IMR-90 (cell line): ENCODE measurements at regions not wholly inside any gene's neighbourhood (a gene's known extent, or its start where the extent isn't known, plus 50 kb on each side); places are given as distances from the start of the nearest gene placed in this dataset.

Source experiments
- ATAC-seq: fragments of 200-7000 bp; cut with Tn5 transposase; 2 replicates; pipeline ENCODE4 v1.9.1; 2020; ENCODE audit warnings: low read depth, mild to moderate bottlenecking, moderate library complexity
- BruUV-seq: library from RNA; stranded (reverse); fragments of 400-500 nt; replicated peaks from 2 replicates; lab custom pipeline; 2021; lab: Mats Ljungman, UMichigan
- CTCF ChIA-PET: fragments of 300-600 bp; formaldehyde crosslinking; extraction: SDS; loops from one replicate; lab custom pipeline; 2021; ENCODE audit warnings: antibody characterized with exemption; lab: Yijun Ruan, JAX
- POLR2A ChIA-PET: fragments of 300-600 bp; sonication (Branson Sonifier 250); formaldehyde crosslinking; loops from one replicate; lab custom pipeline; 2022; ENCODE audit warnings: antibody characterized with exemption; ENCODE audit not compliant: unreplicated experiment; lab: Charles Lee
- DNase-seq: peaks from one replicate; pipeline ENCODE4 v3.0.0; 2013
- H2AFZ ChIP-seq: replicated peaks from 2 replicates; pipeline ENCODE3; 2013; ENCODE audit warnings: low read length, mild to moderate bottlenecking; ENCODE audit not compliant: poor library complexity
- H2AK5ac ChIP-seq: 2 replicates; pipeline ENCODE4 v1.6.1; 2013; ENCODE audit warnings: low read depth, low read length, inconsistent platforms
- H2AK9ac ChIP-seq: replicated peaks from 2 replicates; pipeline ENCODE3; 2013; ENCODE audit warnings: mild to moderate bottlenecking, low read depth, low read length, moderate library complexity; ENCODE audit not compliant: poor library complexity
- H2BK120ac ChIP-seq: 2 replicates; pipeline ENCODE4 v1.6.1; 2013; ENCODE audit warnings: low read depth, low read length, inconsistent platforms
- H2BK15ac ChIP-seq: 3 replicates; pipeline ENCODE4 v1.6.1; 2013; ENCODE audit warnings: low read depth, low read length, inconsistent platforms
- H2BK20ac ChIP-seq: 2 replicates; pipeline ENCODE4 v1.6.1; 2013; ENCODE audit warnings: low read depth, mild to moderate bottlenecking, inconsistent platforms, low read length, moderate library complexity
- H2BK5ac ChIP-seq: 2 replicates; pipeline ENCODE4 v1.6.1; 2013; ENCODE audit warnings: mild to moderate bottlenecking, low read depth, low read length, inconsistent platforms; ENCODE audit not compliant: poor library complexity, severe bottlenecking
- H3K14ac ChIP-seq: replicated peaks from 2 replicates; pipeline ENCODE4 v1.6.1; 2013; ENCODE audit warnings: low read depth, low read length, inconsistent platforms
- H3K18ac ChIP-seq: 2 replicates; pipeline ENCODE4 v1.6.1; 2013; ENCODE audit warnings: low read depth, low read length, control low read depth
- H3K23ac ChIP-seq: 2 replicates; pipeline ENCODE4 v1.6.1; 2013; ENCODE audit warnings: low read depth, low read length, inconsistent platforms
- H3K27ac ChIP-seq: 2 replicates; pipeline ENCODE4 v1.5.1; 2013; ENCODE audit warnings: mild to moderate bottlenecking, control low read depth, low read length; ENCODE audit not compliant: insufficient read depth
- H3K27me3 ChIP-seq: 2 replicates; pipeline ENCODE4 v1.6.1; 2013; ENCODE audit warnings: low read length; ENCODE audit not compliant: control insufficient read depth, insufficient read depth
- H3K36me3 ChIP-seq: 2 replicates; pipeline ENCODE4 v1.6.1; 2013; ENCODE audit warnings: low read length, mixed read lengths; ENCODE audit not compliant: control insufficient read depth, insufficient read depth
- H3K4ac ChIP-seq: 2 replicates; pipeline ENCODE4 v1.6.1; 2013; ENCODE audit warnings: low read depth, low read length, inconsistent platforms
- H3K4me1 ChIP-seq: 2 replicates; pipeline ENCODE4 v1.6.1; 2013; ENCODE audit warnings: low read length, mixed read lengths; ENCODE audit not compliant: control insufficient read depth, insufficient read depth
- H3K4me2 ChIP-seq: 2 replicates; pipeline ENCODE4 v1.6.1; 2013; ENCODE audit warnings: low read depth, mild to moderate bottlenecking, control low read depth, low read length, moderate library complexity
- H3K4me3 ChIP-seq: 2 replicates; pipeline ENCODE4 v1.5.1; 2013; ENCODE audit warnings: low read depth, mild to moderate bottlenecking, control low read depth, low read length, moderate library complexity; ENCODE audit not compliant: insufficient read depth
- H3K56ac ChIP-seq: 2 replicates; pipeline ENCODE4 v1.6.1; 2013; ENCODE audit warnings: low read length, inconsistent platforms; ENCODE audit not compliant: insufficient read depth; ENCODE audit errors: extremely low read depth
- H3K79me1 ChIP-seq, 2 experiments: 2 replicates each; pipeline ENCODE4 v1.6.1; 2013; ENCODE audit warnings: low read length in 2 of 2, inconsistent platforms in 1 of 2, low read depth in 1 of 2
- H3K9ac ChIP-seq: 2 replicates; pipeline ENCODE4 v1.6.1; 2013; ENCODE audit warnings: low read depth, low read length, control low read depth
- H3K9me1 ChIP-seq: 2 replicates; pipeline ENCODE4 v1.6.1; 2013; ENCODE audit warnings: low read length, inconsistent platforms; ENCODE audit not compliant: insufficient read depth
- H3K9me3 ChIP-seq: 2 replicates; pipeline ENCODE4 v1.6.1; 2013; ENCODE audit warnings: low read length; ENCODE audit not compliant: control insufficient read depth, insufficient read depth
- H4K20me1 ChIP-seq: 2 replicates; pipeline ENCODE4 v1.6.1; 2013; ENCODE audit warnings: low read length, inconsistent platforms; ENCODE audit not compliant: insufficient read depth
- H4K5ac ChIP-seq: 2 replicates; pipeline ENCODE4 v1.6.1; 2013; ENCODE audit warnings: mild to moderate bottlenecking, low read depth, low read length, control low read depth
- H4K8ac ChIP-seq, 2 experiments: 2 replicates each; pipeline ENCODE4 v1.6.1; 2013; ENCODE audit warnings: low read depth in 2 of 2, low read length in 2 of 2, control low read depth in 1 of 2, inconsistent platforms in 1 of 2
- H4K91ac ChIP-seq: 2 replicates; pipeline ENCODE4 v1.6.1; 2013; ENCODE audit warnings: low read depth, low read length, inconsistent platforms; ENCODE audit not compliant: insufficient read depth
- MAFK ChIP-seq: IDR thresholded peaks from 2 replicates; pipeline ENCODE4 v1.6.1; 2012; ENCODE audit warnings: low read depth, low read length, improper control_type of control experiment
- POLR2A ChIP-seq: IDR thresholded peaks from 2 replicates; pipeline ENCODE4 v1.6.1; 2012; ENCODE audit warnings: mild to moderate bottlenecking, low read depth, low read length
- SMC3 ChIP-seq: fragments of 150-350 bp; IDR thresholded peaks from 2 replicates; pipeline ENCODE4 v1.6.1; 2016; ENCODE audit warnings: low read depth, mild to moderate bottlenecking, antibody characterized with exemption, low read length, moderate library complexity
- WGBS, 2 experiments: methylation state at CpG; one replicate each; pipeline versions ENCODE4 v1.1.5 to v1.1.7; 2013; ENCODE audit warnings: missing lambda C conversion rate in 2 of 2; ENCODE audit not compliant: insufficient read length in 1 of 2; ENCODE audit errors: extremely low coverage in 2 of 2; 5-methylcytosine and 5-hydroxymethylcytosine counted together
- dilution Hi-C: fragments of 300-500 bp; cut with HindIII; formaldehyde crosslinking; loops from one replicate; pipeline ENCODE4 v1.14.3; 2018; ENCODE audit warnings: low sequenced_read_pairs; ENCODE audit not compliant: unreplicated experiment
- in situ Hi-C: fragments of 300-500 bp; cut with MboI; formaldehyde crosslinking; loops from 3 replicates; pipeline ENCODE4 v1.14.3; 2019; ENCODE audit warnings: low sequenced_read_pairs, inconsistent platforms, mixed read lengths
- intact Hi-C: fragments of 100-400 bp; cut with micrococcal nuclease; formaldehyde crosslinking; loops from 2 replicates; pipeline ENCODE4 v1.10.0; 2022

- H3K4me3 ChIP-seq: no peak overlapping the region
- H3K9me3 ChIP-seq: peaks cover 2% of the 10 kb centered on the region; the same call in 1 of the 2 replicates
- H2AK5ac ChIP-seq: no peak overlapping the region
- no peak for DNase-seq
- H3K56ac ChIP-seq: no peak overlapping the region
- no peak overlapping the region for H2BK15ac ChIP-seq
- H2BK120ac ChIP-seq: no peak overlapping the region
- H4K8ac ChIP-seq: no peak overlapping the region
- no TSS peak for BruUV-seq
- H3K79me1 ChIP-seq: no peaks in the 10 kb centered on the region
- H3K23ac ChIP-seq: no peak overlapping the region
- H3K4me1 ChIP-seq: no peaks in the 10 kb centered on the region
- no peak overlapping the region for H3K27ac ChIP-seq
- in situ Hi-C loops (no loop called here), dilution Hi-C loops (no loop called here), intact Hi-C loops (no loop called here)
- no peak overlapping the region for H4K91ac ChIP-seq
- no peaks in the 10 kb centered on the region for H4K20me1 ChIP-seq
- H2BK20ac ChIP-seq: no peak overlapping the region
- WGBS, 2 experiments: no CpG with 5 or more reads among the region's 1 CpG
- H4K5ac ChIP-seq: no peak overlapping the region
- no peaks in the 10 kb centered on the region for H3K36me3 ChIP-seq
- H3K9me1 ChIP-seq: no peaks in the 10 kb centered on the region
- TF ChIP-seq MAFK: no peak
- TF ChIP-seq POLR2A: no peak
- no peak for TF ChIP-seq SMC3
- H2BK5ac ChIP-seq: no peak overlapping the region
- no peak overlapping the region for H3K4me2 ChIP-seq
- CTCF ChIA-PET: no interaction called here
- POLR2A ChIA-PET: no interaction called here
- no peak overlapping the region for H2AK9ac ChIP-seq
- no peak overlapping the region for H2AFZ ChIP-seq
- no peak for ATAC-seq
- no peak overlapping the region for H3K9ac ChIP-seq
- H3K4ac ChIP-seq: no peak overlapping the region
- H3K14ac ChIP-seq: no peak overlapping the region
- no peak overlapping the region for H3K18ac ChIP-seq
- H3K27me3 ChIP-seq: no peaks in the 10 kb centered on the region
Measured at GRCh38 chr10:23780331-23780730, 341.5 kb downstream of the OTUD1 start.
